Caco-2 (cell line): ENCODE measurements at regions not wholly inside any gene's neighbourhood (a gene's known extent, or its start where the extent isn't known, plus 50 kb on each side); places are given as distances from the start of the nearest gene placed in this dataset.

Experiments used
- BruUV-seq: library from RNA; stranded (reverse); fragments of 400-500 nt; replicated peaks from 2 replicates; lab custom pipeline; 2021; lab: Mats Ljungman, UMichigan
- CTCF ChIA-PET: fragments of 300-600 bp; sonication (Branson Sonifier 250); formaldehyde crosslinking; loops from one replicate; lab custom pipeline; 2022; ENCODE audit warnings: antibody characterized with exemption; lab: Charles Lee
- POLR2A ChIA-PET: fragments of 300-600 bp; sonication (Branson Sonifier 250); formaldehyde crosslinking; loops from one replicate; lab custom pipeline; 2022; ENCODE audit warnings: antibody characterized with exemption; lab: Charles Lee
- DNase-seq, 2 experiments: peaks; one replicate each; pipeline versions ENCODE4 v3.0.0 to v3.0.0-alpha.2; 2020 to 2022
- H3K27me3 ChIP-seq: replicated peaks from 2 replicates; pipeline ENCODE4 v1.6.0; 2011; ENCODE audit warnings: low read length; ENCODE audit not compliant: control insufficient read depth, insufficient read depth
- H3K36me3 ChIP-seq: 2 replicates; pipeline ENCODE4 v1.5.1; 2011; ENCODE audit warnings: low read length; ENCODE audit not compliant: control insufficient read depth, insufficient read depth
- H3K4me1 ChIP-seq: fragments of 250-450 bp; sonication (Bioruptor Pico); 2 replicates; pipeline ENCODE4 v1.5.1; 2020; ENCODE audit warnings: mild to moderate bottlenecking
- H3K4me3 ChIP-seq: 2 replicates; pipeline ENCODE4 v1.5.1; 2011; ENCODE audit warnings: low read depth, mild to moderate bottlenecking, control low read depth, low read length
- H3K9me3 ChIP-seq: fragments of 250-450 bp; sonication (Bioruptor Pico); 2 replicates; pipeline ENCODE4 v1.5.1; 2020; ENCODE audit warnings: mild to moderate bottlenecking, moderate library complexity
- H3K27ac Mint-ChIP-seq: one replicate; pipeline ENCODE4 v1.8.0; 2022; ENCODE audit warnings: mixed read lengths; ENCODE audit not compliant: unreplicated experiment
- H3K27me3 Mint-ChIP-seq: one replicate; pipeline ENCODE4 v1.8.0; 2022; ENCODE audit warnings: mixed read lengths; ENCODE audit not compliant: insufficient read depth, unreplicated experiment
- H3K36me3 Mint-ChIP-seq: one replicate; pipeline ENCODE4 v1.8.0; 2022; ENCODE audit warnings: mild to moderate bottlenecking, mixed read lengths; ENCODE audit not compliant: insufficient read depth, unreplicated experiment
- H3K4me1 Mint-ChIP-seq: one replicate; pipeline ENCODE4 v1.8.0; 2022; ENCODE audit warnings: low read depth, mixed read lengths; ENCODE audit not compliant: unreplicated experiment
- H3K4me3 Mint-ChIP-seq: one replicate; pipeline ENCODE4 v1.8.0; 2022; ENCODE audit warnings: mild to moderate bottlenecking, moderate library complexity, mixed read lengths; ENCODE audit not compliant: unreplicated experiment
- H3K9me3 Mint-ChIP-seq: one replicate; pipeline ENCODE4 v1.8.0; 2022; ENCODE audit warnings: mixed read lengths; ENCODE audit not compliant: unreplicated experiment
- CTCF ChIP-seq, 2 experiments: fragments of 200-600 bp in 1 of 2; IDR thresholded peaks; 1 replicate in 1 of 2; 2 replicates in 1 of 2; pipeline versions ENCODE4 v1.5.1 to v1.8.0; 2011 to 2022; ENCODE audit warnings: antibody characterized with exemption in 1 of 2, control low read depth in 1 of 2, inconsistent platforms in 1 of 2, low read depth in 1 of 2, low read length in 1 of 2, mild to moderate bottlenecking in 1 of 2, moderate library complexity in 1 of 2; ENCODE audit not compliant: insufficient read depth in 1 of 2, severe bottlenecking in 1 of 2, unreplicated experiment in 1 of 2
- intact Hi-C: fragments of 100-400 bp; cut with micrococcal nuclease; formaldehyde crosslinking; loops from one replicate; pipeline ENCODE4 v1.10.0; 2022; ENCODE audit not compliant: unreplicated experiment

DNA sequence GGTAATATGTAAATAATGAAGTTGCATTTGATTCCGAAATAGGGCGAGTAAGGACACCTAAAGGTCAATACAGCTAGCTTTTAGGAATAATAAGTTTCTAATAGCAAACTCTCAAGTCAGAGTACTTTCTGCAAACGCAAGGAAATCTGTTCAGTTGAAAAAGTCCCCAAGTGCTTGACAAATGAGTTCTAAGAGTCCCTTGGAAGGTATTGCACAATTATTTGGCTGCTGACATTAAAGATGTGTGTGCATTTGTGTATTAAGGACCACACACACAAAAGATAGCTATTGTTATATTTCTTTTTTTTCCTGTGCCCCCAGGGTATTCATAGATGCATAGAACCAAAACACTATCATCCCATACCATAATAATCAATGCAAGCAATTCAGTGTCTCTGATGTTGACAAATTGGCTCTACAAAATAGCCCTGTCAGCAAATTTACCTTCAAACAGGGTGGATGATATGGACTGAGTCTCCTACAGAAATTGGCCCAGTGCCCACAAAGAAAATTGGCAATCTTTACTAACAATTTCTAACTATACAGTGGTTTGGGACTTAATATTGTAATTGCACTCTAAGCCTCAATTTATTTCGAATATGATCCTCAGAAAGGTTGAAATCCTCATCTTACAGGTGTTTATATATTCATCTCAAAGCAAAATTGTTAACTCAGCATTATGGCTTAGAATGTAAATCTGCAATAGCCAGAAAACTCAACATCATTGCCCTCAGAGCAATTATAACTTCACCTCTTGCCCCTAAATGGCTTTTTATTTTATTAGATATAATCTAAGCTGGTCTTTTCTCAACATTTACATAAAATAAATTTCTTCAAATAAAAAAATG is 827.2 kb downstream of the MAT2B start:
- Mint-ChIP-seq H3K27ac (no peak overlapping the region), H3K36me3 (no peaks in the 10 kb centered on the region), H3K4me3 (no peak overlapping the region), H3K27me3 (peaks cover 4% of the 10 kb centered on the region), H3K4me1 (no peaks in the 10 kb centered on the region), H3K9me3 (peaks cover under 1% of the 10 kb centered on the region)
- POLR2A ChIA-PET = no interaction called here
- Histone ChIP-seq H3K36me3 (no peaks in the 10 kb centered on the region), H3K27me3 (no peaks in the 10 kb centered on the region), H3K9me3 (no peaks in the 10 kb centered on the region), H3K4me3 (no peak overlapping the region), H3K4me1 (no peaks in the 10 kb centered on the region)
- CTCF ChIA-PET = no interaction called here
- TF ChIP-seq CTCF (IDR thresholded peaks at IDR 0.05; ENCODE audit: insufficient read depth in 1 of 2, low read depth in 1 of 2, low read length in 1 of 2, severe bottlenecking in 1 of 2, unreplicated experiment in 1 of 2) = no peak
- intact Hi-C loops = no loop called here
- no peak for DNase-seq
- BruUV-seq = no TSS peak

GRCh38 chr5:164335837-164336236 is 830.4 kb downstream of the MAT2B start:
- intact Hi-C loops = no loop called here
- Mint-ChIP-seq H3K4me3 (no peak overlapping the region), H3K4me1 (no peaks in the 10 kb centered on the region), H3K27me3 (peaks cover 4% of the 10 kb centered on the region), H3K36me3 (no peaks in the 10 kb centered on the region), H3K9me3 (no peaks in the 10 kb centered on the region), H3K27ac (no peak overlapping the region)
- ChIA-PET POLR2A (no interaction called here), CTCF (no interaction called here)
- Histone ChIP-seq H3K4me1 (no peaks in the 10 kb centered on the region), H3K9me3 (no peaks in the 10 kb centered on the region), H3K27me3 (no peaks in the 10 kb centered on the region), H3K4me3 (no peak overlapping the region), H3K36me3 (no peaks in the 10 kb centered on the region)
- no TSS peak for BruUV-seq
- no peak for DNase-seq
- no peak for TF ChIP-seq CTCF (IDR thresholded peaks at IDR 0.05; ENCODE audit: insufficient read depth in 1 of 2, low read depth in 1 of 2, low read length in 1 of 2, severe bottlenecking in 1 of 2, unreplicated experiment in 1 of 2)

DNA sequence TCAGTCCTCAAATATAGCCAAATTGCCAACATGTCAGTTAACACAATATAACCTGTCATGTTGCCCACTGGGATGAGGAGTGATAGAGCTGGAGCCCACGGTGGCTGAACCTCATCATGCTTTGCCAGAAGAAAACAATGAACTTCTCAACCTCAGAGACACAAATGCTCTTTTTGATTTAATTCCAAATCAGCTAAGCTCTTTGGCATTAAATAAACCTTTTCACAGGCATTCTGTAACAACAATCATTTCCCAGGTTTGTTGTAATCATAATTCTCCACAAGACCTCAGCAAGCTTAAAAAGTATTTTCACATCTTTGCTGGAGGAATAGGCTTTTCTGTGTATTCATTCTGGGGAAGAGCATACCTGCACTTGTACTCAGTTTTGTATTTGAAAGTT is 830.9 kb downstream of the MAT2B start:
- Mint-ChIP-seq H3K4me1 (no peaks in the 10 kb centered on the region), H3K4me3 (no peak overlapping the region), H3K36me3 (no peaks in the 10 kb centered on the region), H3K27ac (no peak overlapping the region), H3K9me3 (no peaks in the 10 kb centered on the region), H3K27me3 (peaks cover 4% of the 10 kb centered on the region)
- no TSS peak for BruUV-seq
- DNase-seq = no peak
- H3K9me3 ChIP-seq = no peaks in the 10 kb centered on the region
- ChIA-PET POLR2A (no interaction called here), CTCF (no interaction called here)
- no peaks in the 10 kb centered on the region for H3K27me3 ChIP-seq
- intact Hi-C loops = no loop called here
- no peak for TF ChIP-seq CTCF (IDR thresholded peaks at IDR 0.05; ENCODE audit: insufficient read depth in 1 of 2, low read depth in 1 of 2, low read length in 1 of 2, severe bottlenecking in 1 of 2, unreplicated experiment in 1 of 2)
- H3K4me1 ChIP-seq = no peaks in the 10 kb centered on the region
- no peaks in the 10 kb centered on the region for H3K36me3 ChIP-seq
- H3K4me3 ChIP-seq = no peak overlapping the region
